SHP77 (cell line): ENCODE measurements at regions not wholly inside any gene's neighbourhood (a gene's known extent, or its start where the extent isn't known, plus 50 kb on each side); places are given as distances from the start of the nearest gene placed in this dataset.

Experiments
- DNase-seq, 2 experiments: peaks; one replicate each; lab custom pipeline; 2025; lab: John Stamatoyannopoulos, UW

GRCh38 chr18:22624176-22624575, 206.5 kb upstream of the CTAGE1 start:
- no peak for DNase-seq

DNA sequence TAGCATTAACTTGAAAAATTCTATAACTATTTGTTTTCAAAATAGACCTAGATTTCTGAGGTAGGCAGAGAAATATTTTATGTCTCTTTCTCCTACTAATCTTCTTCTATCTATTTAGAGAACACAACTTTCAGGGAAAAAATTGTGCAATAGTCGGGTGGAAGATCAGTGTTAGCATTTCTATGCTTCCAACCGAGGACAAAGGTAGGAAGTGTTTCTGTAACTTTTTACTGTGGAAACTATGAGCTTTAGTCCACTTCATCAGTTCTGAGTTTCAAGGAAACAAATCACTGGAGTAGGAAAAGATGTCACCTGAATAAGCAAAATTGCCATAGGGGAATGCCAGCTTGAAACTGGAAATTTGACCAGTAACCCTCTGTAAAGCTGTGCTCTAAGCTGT, 207.7 kb upstream of the CTAGE1 start:
- DNase-seq, result no peak

- no peak for DNase-seq
These were observed 209.1 kb upstream of the CTAGE1 start for GRCh38 chr18:22626771-22627170.

- no peak for DNase-seq
These were observed 209.8 kb upstream of the CTAGE1 start for GRCh38 chr18:22627506-22627905.

DNA sequence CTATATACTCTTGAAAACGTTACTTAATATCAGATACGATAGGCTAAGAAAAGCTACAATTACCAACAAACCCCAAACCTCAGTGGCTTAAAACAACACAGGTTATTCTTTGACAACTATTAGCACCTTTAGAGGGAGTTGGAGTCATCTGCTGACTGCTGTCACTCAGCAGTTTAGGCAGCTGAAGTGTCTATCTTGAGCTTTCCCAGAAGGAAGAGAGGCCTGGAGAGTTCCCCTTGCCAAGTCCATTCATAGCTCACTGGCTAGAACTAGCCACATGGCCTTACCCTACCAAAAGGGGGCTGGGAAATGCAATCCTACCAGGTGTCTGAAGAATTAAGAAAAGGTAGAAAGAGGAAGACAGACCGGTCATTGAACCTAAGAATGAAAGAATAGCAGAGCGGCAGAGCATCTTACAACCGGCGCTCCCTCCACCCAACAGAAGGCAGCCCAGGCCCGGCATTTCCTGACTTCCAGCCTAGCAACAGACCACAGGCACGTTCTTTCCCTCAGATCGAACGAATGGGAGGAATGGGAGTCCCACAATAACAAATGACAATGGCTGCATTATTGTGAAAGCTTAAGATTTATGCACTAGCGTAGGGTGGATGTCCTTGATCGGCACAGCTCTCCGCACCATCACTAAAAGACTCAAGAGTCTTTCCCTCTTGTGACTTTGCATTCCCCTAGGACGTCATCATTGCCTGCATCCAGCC, 211.2 kb upstream of the CTAGE1 start:
- no peak for DNase-seq

GRCh38 chr18:22630980-22631379, 213.3 kb upstream of the CTAGE1 start:
- DNase-seq, result no peak

DNA sequence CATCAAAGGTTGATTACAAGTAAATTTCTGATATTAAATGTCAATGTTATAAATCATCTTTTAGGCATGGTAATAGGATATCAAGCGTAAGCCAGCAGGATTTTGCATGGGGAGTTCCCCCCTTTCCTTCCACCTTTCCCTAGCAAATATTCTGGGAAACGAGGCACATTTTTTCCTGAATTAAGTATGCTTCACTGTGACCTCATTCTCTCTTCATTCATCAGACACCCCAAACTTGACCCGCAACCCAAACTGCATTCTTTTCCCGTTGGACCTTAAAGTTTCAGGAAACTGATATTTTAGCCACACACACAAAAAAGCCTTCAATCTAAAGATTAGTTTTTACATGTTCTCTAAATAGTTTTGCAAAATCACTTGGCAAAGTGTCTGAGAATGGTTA, 214.5 kb upstream of the CTAGE1 start:
- no peak for DNase-seq

DNA sequence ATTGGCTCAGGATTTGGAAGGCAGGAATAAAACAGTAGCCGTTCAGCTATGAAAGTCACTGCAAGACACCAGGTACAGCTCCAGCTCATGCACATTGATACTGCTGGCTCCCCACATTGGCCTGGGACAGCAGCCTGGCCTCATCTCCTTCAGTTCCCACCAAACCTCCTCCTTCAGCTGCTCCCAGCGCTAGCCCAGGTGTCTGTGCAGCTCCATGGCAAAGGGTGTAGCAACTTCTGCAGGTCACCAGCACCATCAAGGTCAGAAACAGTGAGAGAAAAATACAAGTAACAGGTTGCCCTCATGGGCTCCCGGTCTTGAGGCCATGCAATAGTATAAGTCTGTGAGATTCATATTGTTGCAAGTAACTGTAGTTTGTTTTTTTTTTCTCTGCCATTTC, 216.7 kb upstream of the CTAGE1 start:
- no peak for DNase-seq

DNA sequence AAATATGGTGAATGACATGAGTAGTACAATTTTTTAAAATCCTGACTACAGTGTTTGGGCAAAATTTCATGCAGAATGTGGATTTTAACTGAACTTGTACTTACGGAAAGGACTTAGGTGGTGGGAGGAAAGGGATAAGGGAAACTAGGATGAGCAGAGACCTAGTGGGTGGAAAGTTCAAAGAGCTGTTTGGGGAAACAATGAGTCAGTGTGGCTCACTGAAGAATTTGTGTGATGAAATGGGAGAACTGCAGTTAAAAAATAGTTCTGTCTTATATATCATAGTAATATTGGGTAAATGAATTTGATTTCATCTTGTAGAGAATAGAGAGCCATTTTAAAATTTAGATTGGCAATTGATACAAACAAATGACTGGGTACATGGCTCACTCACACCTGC, 220.1 kb upstream of the CTAGE1 start:
- no peak for DNase-seq

GRCh38 chr18:22639026-22639463, 221.3 kb upstream of the CTAGE1 start:
- DNase-seq, result no peak

DNA sequence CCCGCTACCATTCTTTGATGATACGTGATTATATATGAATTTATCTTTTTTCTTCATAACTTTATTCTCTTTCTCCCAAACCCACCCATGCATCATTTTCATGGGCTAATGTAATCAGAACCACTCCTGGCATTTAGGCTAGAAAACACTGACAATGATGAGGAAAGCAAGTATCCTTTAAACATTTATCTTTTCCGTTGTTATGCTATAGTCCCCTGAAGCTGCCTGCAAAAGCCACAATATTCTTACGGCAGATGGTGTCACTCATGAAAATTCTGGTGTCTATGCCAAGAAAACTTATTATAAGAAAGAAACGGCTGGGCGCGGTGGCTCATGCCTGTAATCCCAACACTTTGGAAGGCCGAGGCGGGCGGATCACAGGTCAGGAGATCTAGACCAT, 221.8 kb upstream of the CTAGE1 start:
- DNase-seq, result no peak

DNA sequence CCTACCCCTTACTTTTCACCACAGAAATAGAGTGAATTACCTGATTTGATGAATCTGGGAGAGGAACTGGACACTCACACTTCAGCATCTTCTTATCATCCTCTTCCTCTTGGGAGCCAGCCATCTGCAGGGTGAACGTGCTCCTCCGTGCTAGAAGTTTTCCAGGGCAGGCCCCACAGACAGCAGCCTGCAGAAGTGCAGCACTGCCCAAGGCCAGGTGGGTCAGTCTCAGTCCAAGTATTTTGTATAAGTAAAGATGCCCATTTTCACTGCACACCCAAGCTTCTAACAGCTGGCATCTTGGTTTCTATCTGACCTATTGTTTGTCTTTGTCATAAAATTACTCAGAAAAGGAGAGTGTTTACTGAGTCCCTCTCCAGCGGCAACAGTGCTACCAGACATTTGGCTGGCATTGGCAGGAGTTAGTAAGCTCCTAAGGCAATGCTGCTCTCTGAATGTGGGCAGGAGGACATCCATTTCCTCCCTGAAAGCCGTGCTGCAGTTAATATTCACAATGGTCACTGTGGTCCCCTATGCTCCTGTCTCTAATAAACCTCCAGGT, 222.6 kb upstream of the CTAGE1 start:
- DNase-seq, result no peak

DNA sequence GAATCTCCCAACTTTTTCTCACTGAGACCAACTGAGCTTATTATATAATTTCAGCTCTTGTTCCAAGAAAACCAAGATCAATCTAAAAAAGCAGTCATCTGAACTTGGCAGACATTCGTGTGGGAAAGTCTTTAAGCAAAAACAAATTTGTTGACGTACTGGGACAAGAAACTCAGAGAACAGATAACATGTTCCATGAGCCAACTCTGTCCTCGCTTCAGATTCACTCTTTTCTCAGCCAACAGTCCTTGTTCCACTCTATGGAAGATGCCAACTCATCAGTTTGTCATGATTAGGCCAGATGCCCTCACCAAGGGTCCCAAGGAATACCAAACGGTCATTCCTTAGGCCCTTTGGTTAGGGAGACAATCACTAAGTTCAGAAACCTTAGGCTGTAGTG, 224.2 kb upstream of the CTAGE1 start:
- no peak for DNase-seq

GRCh38 chr18:22643731-22644130, 226.0 kb upstream of the CTAGE1 start:
- DNase-seq, result no peak

DNA sequence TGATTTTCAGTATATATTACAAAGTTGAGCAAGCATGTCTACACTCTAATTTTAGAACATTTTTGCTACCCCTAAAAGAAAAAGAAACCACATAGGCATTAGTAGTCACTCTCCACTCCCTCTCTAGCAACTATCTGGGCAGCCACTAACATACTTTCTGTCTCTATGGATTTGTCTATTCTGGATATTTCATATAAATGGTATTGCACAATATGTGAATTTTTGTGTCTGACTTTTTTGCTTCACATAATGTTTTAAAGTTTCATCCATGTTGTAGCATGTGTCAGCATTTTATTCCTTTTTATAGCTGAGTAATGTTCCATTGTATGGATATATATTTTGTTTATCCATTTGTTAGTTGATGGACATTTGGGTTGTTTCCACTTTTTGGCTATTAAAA, 232.5 kb upstream of the CTAGE1 start:
- no peak for DNase-seq

- no peak for DNase-seq
These were observed 239.9 kb upstream of the CTAGE1 start for GRCh38 chr18:22657619-22658018.

GRCh38 chr18:22658318-22658717, 240.6 kb upstream of the CTAGE1 start:
- no peak for DNase-seq

GRCh38 chr18:22663378-22663777, 245.7 kb upstream of the CTAGE1 start:
- no peak for DNase-seq

GRCh38 chr18:22666411-22666940, 248.8 kb upstream of the CTAGE1 start:
- no peak for DNase-seq

DNA sequence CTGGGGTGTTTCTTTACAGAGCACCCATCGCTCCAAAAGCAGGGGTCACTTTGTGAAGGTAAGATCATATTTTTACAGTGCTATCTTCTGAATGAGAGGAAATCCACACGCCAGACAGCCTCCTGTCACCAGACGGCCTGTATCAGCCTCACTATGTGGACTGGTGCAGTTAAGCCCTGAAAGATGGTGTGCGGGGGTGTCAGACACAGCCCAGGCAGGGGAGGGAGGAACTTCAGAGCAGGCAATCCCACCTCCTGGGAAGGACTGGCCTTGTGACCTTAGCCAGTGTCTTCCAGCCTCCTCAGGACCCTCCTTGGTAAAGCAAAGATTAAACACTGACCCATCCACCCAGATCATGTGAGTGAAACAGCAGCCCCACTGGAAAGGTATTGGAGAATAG, 249.4 kb upstream of the CTAGE1 start:
- no peak for DNase-seq

DNA sequence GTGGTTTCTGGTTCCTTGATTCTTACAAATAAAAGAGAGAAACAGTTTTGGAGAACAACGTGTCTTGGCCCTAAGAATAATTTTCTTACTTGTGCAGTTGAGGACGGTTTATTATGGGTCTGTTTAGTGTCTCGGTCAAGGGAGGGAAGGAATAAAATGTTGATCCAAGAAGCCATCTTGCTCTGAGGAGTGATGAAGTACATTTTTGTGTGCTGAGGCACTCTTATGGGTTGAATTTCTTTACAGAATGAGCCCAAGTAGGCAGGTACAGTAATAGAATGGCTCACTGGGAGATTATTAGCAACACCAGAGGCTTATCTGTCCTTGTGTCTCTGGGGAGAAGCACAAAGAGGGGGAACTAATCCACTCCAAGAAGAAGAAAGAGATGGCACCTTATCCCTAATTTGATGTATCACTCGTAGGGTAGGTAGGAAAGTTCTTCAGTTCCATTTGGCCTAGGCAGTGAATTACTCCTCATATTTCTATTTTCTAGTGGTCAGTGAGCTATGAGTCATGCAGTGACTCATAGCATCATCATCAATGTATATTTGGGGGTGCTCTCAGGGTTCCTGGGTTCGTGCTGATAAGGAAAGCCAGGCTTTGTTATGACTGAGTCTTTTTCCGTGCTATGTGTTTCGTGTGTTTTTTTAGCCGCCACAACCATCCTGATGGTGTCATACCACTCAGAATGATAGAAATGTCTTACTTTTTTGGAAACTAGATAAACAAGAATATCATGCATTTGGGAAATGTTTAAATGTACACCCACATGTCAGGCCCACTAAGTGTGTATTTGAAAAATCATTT, 250.1 kb upstream of the CTAGE1 start:
- DNase-seq, result no peak

DNA sequence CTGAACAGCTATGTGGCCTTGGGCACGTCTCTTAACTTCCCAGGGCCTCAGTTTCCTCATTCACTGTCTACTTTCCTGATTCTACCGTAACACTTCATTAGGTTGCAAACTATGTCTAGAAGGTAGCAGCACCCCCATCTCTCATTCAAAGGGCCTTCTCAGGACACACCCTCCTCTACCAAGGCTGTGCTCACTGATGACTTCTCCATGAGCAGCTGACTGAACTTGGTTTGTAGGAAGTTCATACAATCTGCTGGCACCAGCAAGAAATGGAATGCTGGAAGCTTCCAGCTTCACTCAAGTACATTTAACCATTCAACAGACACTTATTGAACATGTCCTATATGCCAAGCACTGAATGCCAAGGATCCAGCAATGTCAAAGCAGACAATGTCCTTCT, 250.8 kb upstream of the CTAGE1 start:
- no peak for DNase-seq

DNA sequence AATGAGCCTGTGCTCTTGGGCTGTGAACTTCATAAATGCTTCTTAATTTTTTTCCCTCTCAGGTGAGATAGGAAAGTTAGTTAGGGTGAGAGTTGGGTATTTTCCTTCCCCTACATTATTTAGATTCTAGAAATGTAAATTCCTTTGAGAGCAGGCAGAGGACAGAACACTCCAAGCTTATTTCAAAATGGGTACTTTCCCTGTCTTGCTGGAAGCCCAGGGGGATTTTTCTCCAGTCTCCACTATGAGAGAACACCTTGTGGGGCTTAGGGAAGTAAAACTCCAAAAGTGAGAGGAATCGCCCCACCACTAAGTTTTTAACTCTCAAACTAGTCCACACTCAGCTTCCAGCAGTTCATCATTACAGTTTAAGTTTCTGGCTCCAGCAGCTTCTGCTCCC, 253.2 kb upstream of the CTAGE1 start:
- DNase-seq, result no peak
